ENCODE measurements at regions not wholly inside any gene's neighbourhood (a gene's known extent, or its start where the extent isn't known, plus 50 kb on each side); places are given as distances from the start of the nearest gene placed in this dataset.

GRCh38 chr3:187977659-187978058, 176.3 kb upstream of the LPP start:
- DNase-seq (ENCODE audit: low spot score), result no peak
- H3K9ac ChIP-seq (ENCODE audit: low read depth in 1 of 2, low read length in 2 of 2), result no peak overlapping the region
- no peaks in the 10 kb centered on the region for H3K9me3 ChIP-seq (ENCODE audit: control insufficient read depth in 4 of 4, low read length in 3 of 4)
- no peak overlapping the region for H3K4me3 ChIP-seq (ENCODE audit: low read depth in 1 of 3, low read length in 3 of 3)
- H3K27me3 ChIP-seq (ENCODE audit: control insufficient read depth in 4 of 4, insufficient read depth in 4 of 4, low read length in 3 of 4), result no peaks in the 10 kb centered on the region
- peaks cover 0 to 9% (median 4%) of the 10 kb centered on the region in 4 donors for H3K4me1 ChIP-seq (ENCODE audit: control insufficient read depth in 4 of 4, insufficient read depth in 4 of 4, low read length in 3 of 4)
- TF ChIP-seq JUND (IDR thresholded peaks at IDR 0.05), result no peak
- no peak for TF ChIP-seq CTCF (IDR thresholded peaks at IDR 0.05; ENCODE audit: low read depth, low read length, missing input control)
- TF ChIP-seq NR2F2 (IDR thresholded peaks at IDR 0.05), result no peak
- no peak for TF ChIP-seq ZBTB33 (IDR thresholded peaks at IDR 0.05)
- no peak for TF ChIP-seq REST (IDR thresholded peaks at IDR 0.05)
- no peak overlapping the region for H3K27ac ChIP-seq (ENCODE audit: low read depth in 1 of 2, low read length in 2 of 2)
- WGBS, result 95% methylated on average over 4 of the region's 4 CpGs
- H3K36me3 ChIP-seq (ENCODE audit: control insufficient read depth in 4 of 4, insufficient read depth in 3 of 4, low read depth in 1 of 4, low read length in 3 of 4), result no peaks in the 10 kb centered on the region

- Histone ChIP-seq H3K27ac (ENCODE audit: low read depth in 1 of 2, low read length in 2 of 2) (no peak overlapping the region), H3K4me3 (ENCODE audit: low read depth in 1 of 3, low read length in 3 of 3) (no peak overlapping the region), H3K36me3 (ENCODE audit: control insufficient read depth in 4 of 4, insufficient read depth in 3 of 4, low read depth in 1 of 4, low read length in 3 of 4) (no peaks in the 10 kb centered on the region), H3K9ac (ENCODE audit: low read depth in 1 of 2, low read length in 2 of 2) (no peak overlapping the region), H3K27me3 (ENCODE audit: control insufficient read depth in 4 of 4, insufficient read depth in 4 of 4, low read length in 3 of 4) (no peaks in the 10 kb centered on the region), H3K4me1 (ENCODE audit: control insufficient read depth in 4 of 4, insufficient read depth in 4 of 4, low read length in 3 of 4) (peaks cover under 1 to 12% (median 7%) of the 10 kb centered on the region in 4 donors), H3K9me3 (ENCODE audit: control insufficient read depth in 4 of 4, low read length in 3 of 4) (no peaks in the 10 kb centered on the region)
- 88% methylated on average over 5 of the region's 5 CpGs for WGBS
- TF ChIP-seq FOXA1 (IDR thresholded peaks at IDR 0.05), result no peak
- TF ChIP-seq NR2F2 (IDR thresholded peaks at IDR 0.05), result no peak
- no peak for TF ChIP-seq ZBTB33 (IDR thresholded peaks at IDR 0.05)
- TF ChIP-seq REST (IDR thresholded peaks at IDR 0.05), result no peak
- no peak for DNase-seq (ENCODE audit: low spot score)
Observed at GRCh38 chr3:187978433-187979011, 175.4 kb upstream of the LPP start.

Measured in liver (tissue), 8 donors.